H9 (cell line): ENCODE measurements at regions not wholly inside any gene's neighbourhood (a gene's known extent, or its start where the extent isn't known, plus 50 kb on each side); places are given as distances from the start of the nearest gene placed in this dataset.

Source experiments
- DNase-seq: peaks from one replicate; pipeline ENCODE4 v3.0.0-alpha.2; 2017
- H2AFZ ChIP-seq: one replicate; pipeline ENCODE4 v1.6.1; 2013; ENCODE audit warnings: mild to moderate bottlenecking, low read length, control low read depth, moderate library complexity
- H2AK5ac ChIP-seq: 2 replicates; pipeline ENCODE4 v1.6.1; 2013; ENCODE audit warnings: low read length, control low read depth, mixed read lengths; ENCODE audit not compliant: insufficient read length
- H2BK120ac ChIP-seq: one replicate; pipeline ENCODE4 v1.6.1; 2013; ENCODE audit warnings: low read depth, mild to moderate bottlenecking, low read length, control low read depth, inconsistent platforms; ENCODE audit not compliant: poor library complexity, severe bottlenecking
- H2BK12ac ChIP-seq: 2 replicates; pipeline ENCODE4 v1.6.1; 2013; ENCODE audit warnings: low read length, control low read depth, mixed read lengths, low read depth; ENCODE audit not compliant: insufficient read length
- H2BK15ac ChIP-seq: 2 replicates; pipeline ENCODE4 v1.6.1; 2013; ENCODE audit warnings: low read depth, low read length, control low read depth
- H2BK20ac ChIP-seq: one replicate; pipeline ENCODE4 v1.6.1; 2013; ENCODE audit warnings: low read depth, mild to moderate bottlenecking, low read length, control low read depth, inconsistent platforms; ENCODE audit not compliant: poor library complexity, severe bottlenecking
- H2BK5ac ChIP-seq: 2 replicates; pipeline ENCODE4 v1.6.1; 2013; ENCODE audit warnings: low read length, control low read depth, mixed read lengths; ENCODE audit not compliant: insufficient read length
- H3K14ac ChIP-seq: 2 replicates; pipeline ENCODE4 v1.6.1; 2013; ENCODE audit warnings: low read length, control low read depth; ENCODE audit not compliant: insufficient read depth
- H3K18ac ChIP-seq: 2 replicates; pipeline ENCODE4 v1.6.1; 2013; ENCODE audit warnings: low read depth, mild to moderate bottlenecking, mixed read lengths, low read length, control low read depth; ENCODE audit not compliant: insufficient read length
- H3K23ac ChIP-seq: 2 replicates; pipeline ENCODE4 v1.6.1; 2013; ENCODE audit warnings: low read length, control low read depth, mixed read lengths, low read depth; ENCODE audit not compliant: insufficient read length
- H3K23me2 ChIP-seq: 2 replicates; pipeline ENCODE4 v1.6.1; 2013; ENCODE audit warnings: low read depth, mild to moderate bottlenecking, mixed read lengths, low read length, control low read depth; ENCODE audit not compliant: insufficient read length, poor library complexity, severe bottlenecking
- H3K27ac ChIP-seq: 2 replicates; pipeline ENCODE4 v1.5.1; 2013; ENCODE audit warnings: low read length, control low read depth, mixed read lengths, low read depth; ENCODE audit not compliant: insufficient read length
- H3K27me3 ChIP-seq: 2 replicates; pipeline ENCODE4 v1.6.1; 2013; ENCODE audit warnings: low read length, control low read depth, inconsistent platforms; ENCODE audit not compliant: insufficient read depth
- H3K4ac ChIP-seq: 2 replicates; pipeline ENCODE4 v1.6.1; 2013; ENCODE audit warnings: low read depth, mild to moderate bottlenecking, control low read depth, inconsistent platforms, low read length, moderate library complexity
- H3K4me1 ChIP-seq: 2 replicates; pipeline ENCODE4 v1.6.1; 2013; ENCODE audit warnings: low read length, control low read depth, inconsistent platforms; ENCODE audit not compliant: insufficient read depth
- H3K4me2 ChIP-seq: 2 replicates; pipeline ENCODE4 v1.6.1; 2013; ENCODE audit warnings: low read length, control low read depth, mixed read lengths; ENCODE audit not compliant: insufficient read length, insufficient read depth
- H3K56ac ChIP-seq: 2 replicates; pipeline ENCODE4 v1.6.1; 2013; ENCODE audit warnings: low read depth, mild to moderate bottlenecking, mixed read lengths, low read length, control low read depth; ENCODE audit not compliant: insufficient read length
- H3K79me1 ChIP-seq: 2 replicates; pipeline ENCODE4 v1.6.1; 2013; ENCODE audit warnings: low read depth, mild to moderate bottlenecking, moderate library complexity, low read length, control low read depth, inconsistent platforms; ENCODE audit not compliant: insufficient read depth, poor library complexity, severe bottlenecking
- H3K79me2 ChIP-seq: 2 replicates; pipeline ENCODE4 v1.6.1; 2013; ENCODE audit warnings: low read length, control low read depth, inconsistent platforms; ENCODE audit not compliant: insufficient read depth
- H3K9ac ChIP-seq: 2 replicates; pipeline ENCODE4 v1.6.1; 2013; ENCODE audit warnings: low read length, control low read depth, mixed read lengths; ENCODE audit not compliant: insufficient read length; ENCODE audit errors: extremely low read depth
- H3K9me3 ChIP-seq: one replicate; pipeline ENCODE4 v1.6.1; 2013; ENCODE audit warnings: low read depth, low read length, inconsistent platforms; ENCODE audit not compliant: control insufficient read depth
- H3T11ph ChIP-seq: one replicate; pipeline ENCODE4 v1.6.1; 2013; ENCODE audit warnings: mild to moderate bottlenecking, low read length, control low read depth, inconsistent platforms
- H4K20me1 ChIP-seq: one replicate; pipeline ENCODE4 v1.6.1; 2013; ENCODE audit not compliant: control insufficient read depth, insufficient read length, insufficient read depth
- H4K5ac ChIP-seq: 2 replicates; pipeline ENCODE4 v1.6.1; 2013; ENCODE audit warnings: low read depth, mild to moderate bottlenecking, mixed read lengths, low read length, control low read depth; ENCODE audit not compliant: insufficient read length
- H4K8ac ChIP-seq: replicated peaks from 2 replicates; pipeline ENCODE4 v1.6.1; 2013; ENCODE audit warnings: low read length, control low read depth, mixed read lengths, low read depth; ENCODE audit not compliant: insufficient read length
- H4K91ac ChIP-seq: 2 replicates; pipeline ENCODE4 v1.6.1; 2013; ENCODE audit warnings: low read depth, mild to moderate bottlenecking, moderate library complexity, mixed read lengths, low read length, control low read depth; ENCODE audit not compliant: insufficient read length
- H3K27ac Mint-ChIP-seq, 3 experiments: 2 replicates in 2 of 3; 3 replicates in 1 of 3; pipeline ENCODE4 v1.8.0; 2020 to 2021; ENCODE audit warnings: mixed read lengths in 3 of 3, mild to moderate bottlenecking in 1 of 3, moderate library complexity in 1 of 3
- H3K27me3 Mint-ChIP-seq: 2 replicates; pipeline ENCODE4 v1.8.0; 2021; ENCODE audit warnings: low read depth, mild to moderate bottlenecking, moderate library complexity, mixed read lengths
- H3K36me3 Mint-ChIP-seq, 3 experiments: 2 replicates in 2 of 3; 3 replicates in 1 of 3; pipeline ENCODE4 v1.8.0; 2020 to 2021; ENCODE audit warnings: low read depth in 3 of 3, mixed read lengths in 3 of 3; ENCODE audit not compliant: insufficient read depth in 1 of 3
- H3K4me1 Mint-ChIP-seq, 2 experiments: 2 replicates each; pipeline ENCODE4 v1.8.0; 2020; ENCODE audit warnings: mixed read lengths in 2 of 2
- H3K4me3 Mint-ChIP-seq, 2 experiments: 2 replicates in 1 of 2; 3 replicates in 1 of 2; pipeline ENCODE4 v1.8.0; 2020 to 2021; ENCODE audit warnings: mild to moderate bottlenecking in 2 of 2, mixed read lengths in 2 of 2, moderate library complexity in 1 of 2
- H3K9me3 Mint-ChIP-seq, 2 experiments: 2 replicates in 1 of 2; 3 replicates in 1 of 2; pipeline ENCODE4 v1.8.0; 2020; ENCODE audit warnings: mild to moderate bottlenecking in 2 of 2, mixed read lengths in 2 of 2, moderate library complexity in 1 of 2
- CTCF ChIP-seq: fragments of 200-600 bp; sonication (generic); conservative IDR thresholded peaks from 3 replicates; pipeline ENCODE4 v1.8.0; 2021; ENCODE audit warnings: antibody characterized with exemption, mild to moderate bottlenecking

DNA sequence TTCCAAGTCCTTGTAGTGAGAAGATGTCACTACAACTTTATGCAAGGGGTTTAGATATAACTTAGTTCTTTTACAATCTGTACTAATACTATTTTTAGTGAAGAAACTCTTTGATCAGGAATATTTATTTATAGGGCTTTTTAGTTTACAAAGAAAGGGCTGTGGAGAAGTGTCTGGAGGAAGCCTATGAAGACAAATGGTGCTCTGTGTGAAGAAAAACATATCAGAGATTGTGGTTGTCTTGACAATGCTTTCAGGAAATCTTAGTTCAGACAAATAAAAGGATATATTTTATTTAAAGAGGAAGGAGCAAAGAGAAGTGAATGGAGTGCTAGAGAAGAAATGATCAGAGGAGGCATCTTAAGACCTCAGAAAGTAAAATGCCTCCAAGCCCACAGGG is 824.9 kb downstream of the DCDC2C start:
- no peaks in the 10 kb centered on the region for H4K20me1 ChIP-seq
- H3K23ac ChIP-seq = no peak overlapping the region
- peaks cover 4 to 7% of the 10 kb centered on the region in 2 experiments for H3K4me1 Mint-ChIP-seq
- no peak overlapping the region for H3K27ac Mint-ChIP-seq
- H4K8ac ChIP-seq = no peak overlapping the region
- no peak overlapping the region for H3K4ac ChIP-seq
- no peak overlapping the region for H2BK12ac ChIP-seq
- no peak overlapping the region for H3K9ac ChIP-seq
- no peaks in the 10 kb centered on the region; a peak in 1 of 7 replicates for H3K36me3 Mint-ChIP-seq
- H2BK15ac ChIP-seq = no peak overlapping the region
- no peak overlapping the region for H4K91ac ChIP-seq
- no peak overlapping the region for H3K4me3 Mint-ChIP-seq
- no peaks in the 10 kb centered on the region for H3K4me1 ChIP-seq
- H3K56ac ChIP-seq = no peak overlapping the region
- H2BK120ac ChIP-seq = no peak overlapping the region
- DNase-seq = no peak
- H3K79me1 ChIP-seq = no peaks in the 10 kb centered on the region
- no peaks in the 10 kb centered on the region for H3K27me3 Mint-ChIP-seq
- H4K5ac ChIP-seq = no peak overlapping the region
- H2AFZ ChIP-seq = no peak overlapping the region
- H3K27me3 ChIP-seq = no peaks in the 10 kb centered on the region
- H3K23me2 ChIP-seq = no peaks in the 10 kb centered on the region
- peaks cover 0 to 2% of the 10 kb centered on the region in 2 experiments; a peak in 1 of 5 replicates for H3K9me3 Mint-ChIP-seq
- TF ChIP-seq CTCF = no peak
- no peak overlapping the region for H3T11ph ChIP-seq
- H3K27ac ChIP-seq = no peak overlapping the region
- no peak overlapping the region for H2BK5ac ChIP-seq
- no peak overlapping the region for H3K4me2 ChIP-seq
- no peak overlapping the region for H3K14ac ChIP-seq
- no peaks in the 10 kb centered on the region for H3K9me3 ChIP-seq
- H3K18ac ChIP-seq = no peak overlapping the region
- no peaks in the 10 kb centered on the region for H3K79me2 ChIP-seq
- H2AK5ac ChIP-seq = no peak overlapping the region
- no peak overlapping the region for H2BK20ac ChIP-seq
